ENCODE measurements at regions not wholly inside any gene's neighbourhood (a gene's known extent, or its start where the extent isn't known, plus 50 kb on each side); places are given as distances from the start of the nearest gene placed in this dataset.

DNA sequence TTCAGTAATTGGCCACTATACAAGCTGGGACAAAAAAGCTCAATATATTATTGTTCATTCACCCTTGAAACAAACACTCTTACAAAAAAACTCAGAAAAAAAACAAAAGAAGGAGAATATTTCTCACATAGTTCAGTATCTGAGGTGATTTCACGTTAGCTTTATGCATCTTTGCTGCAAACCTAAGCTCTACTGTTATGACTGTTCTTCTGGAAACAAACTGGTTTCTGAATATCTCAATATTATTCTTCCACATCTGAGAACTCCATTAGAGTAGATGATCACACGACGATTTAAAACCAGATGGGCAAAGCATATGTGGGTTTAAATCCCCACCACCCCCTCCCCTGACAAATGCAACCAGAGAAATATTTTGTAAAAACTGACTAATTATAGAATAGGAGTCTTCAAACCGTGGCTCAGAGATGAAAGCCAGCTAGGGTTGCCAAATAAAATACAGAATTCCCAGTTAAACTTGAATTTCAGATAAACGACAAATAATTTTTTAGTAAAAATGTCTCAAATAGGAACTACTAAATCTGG, 182.0 kb upstream of the FAM241A start:
- ChIA-PET SMC1A (ENCODE audit: uncharacterized antibody, unreplicated experiment) (interaction anchor here (0.7 to 8.0 kb wide), 7 partner anchors 14 to 83 kb away, joined by 3 to 90 read pairs (median 8); no protein-coding TSS in a partner anchor), POLR2A (interaction anchor here (0.7 to 1.4 kb wide), 2 partner anchors 28 to 42 kb away, joined by 4 to 6 read pairs; no protein-coding TSS in a partner anchor), RAD21 (ENCODE audit: unreplicated experiment) (interaction anchor here (0.7 to 1.5 kb wide), 4 partner anchors 10 to 355 kb away, joined by 3 to 8 read pairs (median 5); no protein-coding TSS in a partner anchor), CTCF (interaction anchor here (0.9 to 8.2 kb wide), 5 partner anchors 18 to 68 kb away, joined by 3 to 69 read pairs (median 6); no protein-coding TSS in a partner anchor)
- H3K4me3 ChIP-seq: no peak overlapping the region
- 20% methylated on average over 5 of the region's 5 CpGs for WGBS (ENCODE audit: insufficient coverage, insufficient replicate concordance, low lambda C conversion rate, missing lambda C conversion rate)
- no peak for TF ChIP-seq MTA3 (IDR thresholded peaks at IDR 0.05; ENCODE audit: borderline replicate concordance, low read length)
- no peak for TF ChIP-seq KLF5 (IDR thresholded peaks at IDR 0.05; ENCODE audit: partially characterized antibody)
- TF ChIP-seq POU2F2 (IDR thresholded peaks at IDR 0.05; ENCODE audit: borderline replicate concordance, low read depth, low read length): no peak
- TF ChIP-seq IRF4 (IDR thresholded peaks at IDR 0.05; ENCODE audit: low read depth, low read length): peak; percentile 24; the same call in 1 of the 2 replicates
- TF ChIP-seq YY1 (IDR thresholded peaks at IDR 0.05; ENCODE audit: low read depth, low read length): no peak
- TF ChIP-seq KAT2A (conservative IDR thresholded peaks at IDR 0.05; ENCODE audit: control insufficient read depth, low read depth, low read length): no peak
- no peak for TF ChIP-seq HDAC2 (IDR thresholded peaks at IDR 0.05)
- TF ChIP-seq IRF5 (IDR thresholded peaks at IDR 0.05; ENCODE audit: borderline replicate concordance): no peak
- TF ChIP-seq, protein P1, sequence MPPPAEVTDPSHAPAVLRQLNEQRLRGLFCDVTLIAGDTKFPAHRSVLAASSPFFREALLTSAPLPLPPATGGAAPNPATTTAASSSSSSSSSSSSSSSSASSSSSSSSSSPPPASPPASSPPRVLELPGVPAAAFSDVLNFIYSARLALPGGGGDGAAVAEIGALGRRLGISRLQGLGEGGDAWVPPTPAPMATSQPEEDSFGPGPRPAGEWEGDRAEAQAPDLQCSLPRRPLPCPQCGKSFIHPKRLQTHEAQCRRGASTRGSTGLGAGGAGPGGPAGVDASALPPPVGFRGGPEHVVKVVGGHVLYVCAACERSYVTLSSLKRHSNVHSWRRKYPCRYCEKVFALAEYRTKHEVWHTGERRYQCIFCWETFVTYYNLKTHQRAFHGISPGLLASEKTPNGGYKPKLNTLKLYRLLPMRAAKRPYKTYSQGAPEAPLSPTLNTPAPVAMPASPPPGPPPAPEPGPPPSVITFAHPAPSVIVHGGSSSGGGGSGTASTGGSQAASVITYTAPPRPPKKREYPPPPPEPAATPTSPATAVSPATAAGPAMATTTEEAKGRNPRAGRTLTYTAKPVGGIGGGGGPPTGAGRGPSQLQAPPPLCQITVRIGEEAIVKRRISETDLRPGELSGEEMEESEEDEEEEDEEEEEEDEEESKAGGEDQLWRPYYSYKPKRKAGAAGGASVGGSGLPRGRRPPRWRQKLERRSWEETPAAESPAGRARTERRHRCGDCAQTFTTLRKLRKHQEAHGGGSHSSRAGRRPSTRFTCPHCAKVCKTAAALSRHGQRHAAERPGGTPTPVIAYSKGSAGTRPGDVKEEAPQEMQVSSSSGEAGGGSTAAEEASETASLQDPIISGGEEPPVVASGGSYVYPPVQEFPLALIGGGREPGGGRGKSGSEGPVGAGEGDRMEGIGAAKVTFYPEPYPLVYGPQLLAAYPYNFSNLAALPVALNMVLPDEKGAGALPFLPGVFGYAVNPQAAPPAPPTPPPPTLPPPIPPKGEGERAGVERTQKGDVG (CRISPR knock-in tag; IDR thresholded peaks at IDR 0.05): no peak
- TF ChIP-seq EP300 (IDR thresholded peaks at IDR 0.05; ENCODE audit: borderline replicate concordance in 1 of 2, control insufficient read depth in 1 of 2, low read depth in 2 of 2, low read length in 2 of 2): peak in 1 of 2 experiments; percentile 43; a peak in 1 of 4 replicates
- no peak for TF ChIP-seq ZBTB40 (IDR thresholded peaks at IDR 0.05; ENCODE audit: borderline replicate concordance)
- no peak for TF ChIP-seq EGR1 (IDR thresholded peaks at IDR 0.05; ENCODE audit: borderline replicate concordance in 1 of 2, low read depth in 2 of 2, low read length in 2 of 2)
- no peak for TF ChIP-seq POLR2AphosphoS5 (IDR thresholded peaks at IDR 0.05; ENCODE audit: low read length)
- TF ChIP-seq, protein P2, sequence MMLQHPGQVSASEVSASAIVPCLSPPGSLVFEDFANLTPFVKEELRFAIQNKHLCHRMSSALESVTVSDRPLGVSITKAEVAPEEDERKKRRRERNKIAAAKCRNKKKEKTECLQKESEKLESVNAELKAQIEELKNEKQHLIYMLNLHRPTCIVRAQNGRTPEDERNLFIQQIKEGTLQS (IDR thresholded peaks at IDR 0.05; ENCODE audit: borderline replicate concordance, extremely low read depth, low read depth, low read length): no peak
- no peak overlapping the region for H2AFZ ChIP-seq (ENCODE audit: control insufficient read depth, low read depth, low read length)
- no TSS peak for BruUV-seq (replicated peaks)
- no peaks in the 10 kb centered on the region for H4K20me1 ChIP-seq (ENCODE audit: control insufficient read depth, insufficient read depth)
- DNase-seq (ENCODE audit: low read depth, low spot score): no peak
- no peak overlapping the region for H3K9ac ChIP-seq (ENCODE audit: control insufficient read depth, insufficient read depth, low read length)
- H3K79me2 ChIP-seq (ENCODE audit: control insufficient read depth, insufficient read depth, low read length): no peaks in the 10 kb centered on the region
- no peak overlapping the region for H3K4me2 ChIP-seq (ENCODE audit: control insufficient read depth, insufficient read depth)
- intact Hi-C loops (cut with micrococcal nuclease; ENCODE audit: unreplicated experiment) (no loop called here), in situ Hi-C loops (cut with MboI) (no loop called here)
- H3K4me1 ChIP-seq (ENCODE audit: control insufficient read depth, insufficient read depth, low read length): no peaks in the 10 kb centered on the region
- H3K27ac ChIP-seq (ENCODE audit: control insufficient read depth, insufficient read depth): no peak overlapping the region
- H3K27me3 ChIP-seq (replicated peaks in 1 of 2; ENCODE audit: control insufficient read depth in 2 of 2, insufficient read depth in 2 of 2, low read length in 1 of 2): no peaks in the 10 kb centered on the region
- no peak for FAIRE-seq
- H3K36me3 ChIP-seq (ENCODE audit: control insufficient read depth in 2 of 2, insufficient read depth in 2 of 2, low read length in 1 of 2): no peaks in the 10 kb centered on the region
- ATAC-seq: peak; percentile 11; the same call in 2 of the 3 replicates
- no peaks in the 10 kb centered on the region for H3K9me3 ChIP-seq (replicated peaks; ENCODE audit: control insufficient read depth, insufficient read depth, low read length)
